Tibial artery (tissue), 4 donors: ENCODE measurements at regions not wholly inside any gene's neighbourhood (a gene's known extent, or its start where the extent isn't known, plus 50 kb on each side); places are given as distances from the start of the nearest gene placed in this dataset.
"Not testable (repeated sequence)": the region's sequence is repeated elsewhere in the genome, so short reads cannot be mapped to it uniquely, and the experiment has no call there.

Source experiments
- DNase-seq, 2 donors: peaks; one replicate each; pipeline ENCODE4 v3.0.0-alpha.2; 2019
- H3K27ac ChIP-seq, 2 donors: fragments of 200-600 bp; sonication (generic) in 1 of 2; 1 replicate in 1 of 2; 2 replicates in 1 of 2; pipeline ENCODE4 v1.5.1; 2018 to 2019; ENCODE audit warnings: mild to moderate bottlenecking in 1 of 2
- H3K27me3 ChIP-seq, 2 donors: fragments of 200-600 bp; sonication (generic) in 1 of 2; one replicate each; pipeline versions ENCODE4 v1.5.1 to v1.6.0; 2016 to 2019
- H3K36me3 ChIP-seq, 3 donors: fragments of 200-600 bp; sonication (generic) in 2 of 3; one replicate each; pipeline ENCODE4 v1.5.1; 2016 to 2019; ENCODE audit warnings: mild to moderate bottlenecking in 2 of 3
- H3K4me1 ChIP-seq, 4 donors: fragments of 200-600 bp; sonication (generic) in 2 of 4; 1 replicate in 3 of 4; 2 replicates in 1 of 4; pipeline ENCODE4 v1.5.1; 2016 to 2019
- H3K4me3 ChIP-seq, 2 donors: fragments of 200-600 bp; sonication (generic) in 1 of 2; 1 replicate in 1 of 2; 2 replicates in 1 of 2; pipeline ENCODE4 v1.5.1; 2018 to 2019; ENCODE audit warnings: mild to moderate bottlenecking in 2 of 2
- H3K9me3 ChIP-seq, 3 donors: fragments of 200-600 bp; sonication (generic) in 1 of 3; one replicate each; pipeline ENCODE4 v1.5.1; 2016 to 2019
- CTCF ChIP-seq, 2 experiments: fragments of 200-600 bp in 1 of 2; fragments of 450-650 bp in 1 of 2; IDR thresholded peaks; one replicate each; pipeline ENCODE4 v1.5.1; 2017 to 2019; ENCODE audit warnings: antibody characterized with exemption in 2 of 2, mild to moderate bottlenecking in 1 of 2, moderate library complexity in 1 of 2
- intact Hi-C: fragments of 100-400 bp; cut with DNase I; formaldehyde crosslinking; loops from one replicate; pipeline ENCODE4 v1.15.0; 2023; ENCODE audit warnings: low total_unique reads

GRCh38 chr20:55437798-55438415 lies 567.4 kb downstream of the CBLN4 start:
- no peaks in the 10 kb centered on the region for H3K9me3 ChIP-seq
- H3K36me3 ChIP-seq, result no peaks in the 10 kb centered on the region
- peaks cover 0 to 6% (median 1%) of the 10 kb centered on the region in 4 donors for H3K4me1 ChIP-seq
- TF ChIP-seq CTCF (IDR thresholded peaks at IDR 0.05), result no peak
- no peak overlapping the region for H3K27ac ChIP-seq
- no peak for DNase-seq
- intact Hi-C loops, result no loop called here
- H3K4me3 ChIP-seq, result no peak overlapping the region
- no peaks in the 10 kb centered on the region for H3K27me3 ChIP-seq

DNA sequence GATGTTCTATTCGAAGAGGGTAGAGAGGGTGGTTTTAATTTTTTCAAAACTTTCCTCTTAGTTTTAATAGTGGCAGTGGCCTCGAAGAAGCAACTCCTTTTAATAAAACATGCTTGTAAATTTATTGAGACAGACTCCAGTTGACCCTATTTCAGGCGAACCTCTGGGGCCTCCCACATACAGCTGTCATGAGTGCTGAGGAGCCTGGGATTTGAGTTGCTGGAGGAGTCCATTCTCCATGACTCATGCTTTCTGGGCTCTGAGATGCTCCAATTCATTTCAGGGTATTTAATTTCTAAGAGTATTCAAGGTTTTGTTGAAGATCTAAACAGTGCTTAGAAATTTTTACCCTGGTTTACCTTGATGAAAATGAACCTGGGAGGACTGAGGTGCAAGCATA lies 580.4 kb downstream of the CBLN4 start:
- intact Hi-C loops, result no loop called here
- Histone ChIP-seq H3K4me3 (no peak overlapping the region), H3K36me3 (no peaks in the 10 kb centered on the region), H3K9me3 (no peaks in the 10 kb centered on the region), H3K27ac (no peak overlapping the region), H3K4me1 (no peaks in the 10 kb centered on the region), H3K27me3 (no peaks in the 10 kb centered on the region)
- no peak for DNase-seq
- no peak for TF ChIP-seq CTCF (IDR thresholded peaks at IDR 0.05)

DNA sequence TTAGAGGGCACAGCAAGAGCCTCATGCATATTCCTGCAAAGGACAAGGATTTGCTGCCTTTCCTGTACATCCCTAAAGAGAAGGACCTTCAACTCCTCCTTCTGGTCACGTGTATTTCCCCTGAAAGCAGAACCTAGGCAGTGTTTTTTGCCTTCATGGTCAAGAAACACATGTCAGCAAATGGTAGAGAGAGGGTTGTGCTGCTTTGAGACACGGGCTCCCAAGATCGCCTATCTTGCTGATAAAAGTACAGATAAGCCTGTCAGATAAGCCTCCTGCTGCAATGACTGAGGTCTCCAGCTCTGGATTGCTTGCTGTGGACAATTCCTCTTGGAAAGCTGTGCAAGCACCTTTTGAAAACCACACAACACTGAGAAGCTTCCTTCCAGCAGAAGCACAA lies 580.8 kb downstream of the CBLN4 start:
- Histone ChIP-seq H3K36me3 (no peaks in the 10 kb centered on the region), H3K4me3 (no peak overlapping the region), H3K27me3 (no peaks in the 10 kb centered on the region), H3K4me1 (no peaks in the 10 kb centered on the region), H3K9me3 (no peaks in the 10 kb centered on the region), H3K27ac (no peak overlapping the region)
- DNase-seq, result no peak
- intact Hi-C loops, result no loop called here
- TF ChIP-seq CTCF (IDR thresholded peaks at IDR 0.05), result no peak

GRCh38 chr20:55417836-55418235 lies 587.5 kb downstream of the CBLN4 start:
- Histone ChIP-seq H3K9me3 (no peaks in the 10 kb centered on the region), H3K4me3 (no peak overlapping the region), H3K27me3 (no peaks in the 10 kb centered on the region), H3K4me1 (peaks cover 0 to 4% (median 0%) of the 10 kb centered on the region in 4 donors), H3K27ac (no peak overlapping the region), H3K36me3 (no peaks in the 10 kb centered on the region)
- DNase-seq, result no peak
- no peak for TF ChIP-seq CTCF (IDR thresholded peaks at IDR 0.05)
- intact Hi-C loops, result no loop called here

GRCh38 chr20:55415567-55416142 lies 589.7 kb downstream of the CBLN4 start:
- TF ChIP-seq CTCF (IDR thresholded peaks at IDR 0.05), result peak; percentile 30 to 35
- Histone ChIP-seq H3K27me3 (no peaks in the 10 kb centered on the region), H3K9me3 (no peaks in the 10 kb centered on the region), H3K27ac (no peak overlapping the region), H3K4me3 (no peak overlapping the region), H3K36me3 (no peaks in the 10 kb centered on the region), H3K4me1 (peaks cover 0 to 4% (median 0%) of the 10 kb centered on the region in 4 donors)
- intact Hi-C loops, result no loop called here
- DNase-seq, result no peak

DNA sequence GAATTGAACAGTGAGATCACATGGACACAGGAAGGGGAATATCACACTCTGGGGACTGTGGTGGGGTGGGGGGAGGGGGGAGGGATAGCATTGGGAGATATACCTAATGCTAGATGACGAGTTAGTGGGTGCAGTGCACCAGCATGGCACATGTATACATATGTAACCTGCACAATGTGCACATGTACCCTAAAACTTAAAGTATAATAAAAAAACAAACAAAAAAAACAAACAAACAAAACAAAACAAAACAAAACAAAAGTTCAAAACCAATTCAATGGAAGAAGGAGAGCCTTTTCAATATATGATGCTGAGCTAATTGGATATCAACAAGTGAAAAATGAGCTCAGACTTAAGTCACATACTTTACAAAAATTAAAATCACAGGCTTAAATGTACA lies 592.8 kb downstream of the CBLN4 start:
- DNase-seq, H3K27me3 ChIP-seq, H3K4me3 ChIP-seq, intact Hi-C loops, H3K4me1 ChIP-seq, H3K36me3 ChIP-seq, H3K27ac ChIP-seq, H3K9me3 ChIP-seq: not testable (repeated sequence)
